GM10266 (cell line): ENCODE measurements at regions not wholly inside any gene's neighbourhood (a gene's known extent, or its start where the extent isn't known, plus 50 kb on each side); places are given as distances from the start of the nearest gene placed in this dataset.

Experiments
- DNase-seq: peaks from one replicate; pipeline ENCODE4 v3.0.0; 2012; ENCODE audit errors: extremely low spot score
- CTCF ChIP-seq: IDR thresholded peaks from 2 replicates; pipeline ENCODE4 v1.5.1; 2012; ENCODE audit warnings: mild to moderate bottlenecking, low read depth; ENCODE audit not compliant: control insufficient read depth, insufficient read depth; ENCODE audit errors: missing control alignments

GRCh38 chr10:88209231-88209630, 345.8 kb downstream of the PTEN start:
- DNase-seq, result no peak
- no peak for TF ChIP-seq CTCF

DNA sequence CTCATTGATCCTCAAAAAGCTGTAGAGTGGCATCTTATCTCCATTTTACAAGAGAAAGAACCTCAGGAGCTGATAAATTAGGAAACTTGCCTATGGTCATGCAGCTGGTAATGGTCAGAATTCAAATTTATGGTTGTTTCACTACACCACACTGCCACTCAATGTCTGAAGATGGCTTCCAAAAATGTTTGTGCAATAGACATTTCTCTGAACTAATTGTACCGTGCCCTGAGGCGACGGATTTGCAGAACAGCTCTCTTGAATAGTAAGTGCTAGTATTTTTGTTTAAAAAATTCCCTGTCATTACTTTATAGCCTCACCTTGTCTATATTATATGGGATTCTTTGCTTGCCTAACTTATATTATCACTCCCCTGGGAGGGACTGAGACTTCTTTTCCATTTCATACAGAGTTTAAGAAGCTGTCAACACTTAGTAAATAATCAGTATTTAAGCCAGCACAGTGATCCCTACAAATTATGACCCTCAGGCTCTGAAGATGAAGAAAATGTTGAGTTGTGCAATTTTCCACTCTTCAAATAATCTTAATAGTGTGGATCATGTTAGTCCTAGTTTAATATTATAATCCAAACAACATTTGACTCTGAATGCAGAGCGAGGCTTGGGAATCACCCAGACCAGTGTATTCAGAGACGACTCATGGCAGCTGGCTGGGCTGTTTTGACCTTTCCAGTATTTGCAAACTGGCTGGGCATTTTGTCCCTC, 346.6 kb downstream of the PTEN start:
- DNase-seq, result no peak
- no peak for TF ChIP-seq CTCF

DNA sequence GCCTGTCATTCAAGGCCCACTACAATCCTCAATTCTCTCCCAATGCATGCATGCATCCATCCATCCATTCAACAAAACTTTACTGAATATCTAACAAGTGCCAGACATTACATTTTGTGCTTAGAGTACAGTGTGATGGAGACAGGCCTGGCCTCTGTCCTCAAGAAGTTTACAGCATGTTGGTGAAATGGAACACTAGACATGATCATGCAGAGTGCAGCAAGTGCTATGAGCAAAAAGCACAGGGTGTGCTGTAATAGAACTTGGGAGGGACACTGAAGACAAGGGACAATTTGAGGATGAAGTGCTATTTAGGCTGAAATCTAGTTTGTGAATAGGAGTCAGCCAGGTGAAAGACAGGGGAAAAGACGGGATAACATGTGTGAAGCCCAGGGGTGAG, 347.8 kb downstream of the PTEN start:
- DNase-seq, result no peak
- no peak for TF ChIP-seq CTCF

- TF ChIP-seq CTCF, result no peak
- no peak for DNase-seq
These were observed 348.6 kb downstream of the PTEN start for GRCh38 chr10:88212069-88212468.

- TF ChIP-seq CTCF, result no peak
- DNase-seq, result no peak
These were observed 349.7 kb downstream of the PTEN start for GRCh38 chr10:88213065-88213605.

- DNase-seq, result peak; percentile 6
- TF ChIP-seq CTCF, result peak; percentile 20
These were observed 353.6 kb downstream of the PTEN start for GRCh38 chr10:88216976-88217375.

GRCh38 chr10:88218362-88218761, 354.9 kb downstream of the PTEN start:
- DNase-seq, result no peak
- TF ChIP-seq CTCF, result no peak
